Peyer's patch (tissue), 4 donors: ENCODE measurements at regions not wholly inside any gene's neighbourhood (a gene's known extent, or its start where the extent isn't known, plus 50 kb on each side); places are given as distances from the start of the nearest gene placed in this dataset.

Experiments used
- DNase-seq, 3 donors: peaks; one replicate each; pipeline ENCODE4 v3.0.0-alpha.2; 2017 to 2019
- H3K27ac ChIP-seq, 4 donors: fragments of 200-600 bp; sonication (generic); one replicate each; pipeline ENCODE4 v1.5.1; 2016 to 2019
- H3K27me3 ChIP-seq, 2 donors: fragments of 200-600 bp; sonication (generic); one replicate each; pipeline ENCODE4 v1.5.1; 2019
- H3K36me3 ChIP-seq, 3 donors: fragments of 200-600 bp; sonication (generic); one replicate each; pipeline ENCODE4 v1.5.1; 2016 to 2019
- H3K4me1 ChIP-seq, 4 donors: fragments of 200-600 bp; sonication (generic); one replicate each; pipeline ENCODE4 v1.5.1; 2016 to 2019
- H3K4me3 ChIP-seq, 4 donors: fragments of 200-600 bp; sonication (generic); 1 replicate in 3 of 4; 2 replicates in 1 of 4; pipeline ENCODE4 v1.5.1; 2016 to 2019; ENCODE audit warnings: mild to moderate bottlenecking in 1 of 4
- H3K9me3 ChIP-seq, 4 donors: fragments of 200-600 bp; sonication (generic); one replicate each; pipeline ENCODE4 v1.5.1; 2016 to 2019; ENCODE audit warnings: mild to moderate bottlenecking in 1 of 4
- POLR2A ChIP-seq, 2 donors: fragments of 450-650 bp; IDR thresholded peaks; one replicate each; pipeline ENCODE4 v1.5.1; 2017; ENCODE audit warnings: antibody characterized with exemption in 2 of 2, mild to moderate bottlenecking in 2 of 2, moderate library complexity in 2 of 2
- TF ChIP-seq, protein P1 (sequence below), 6 experiments: fragments of 450-650 bp in 4 of 6; fragments of 200-600 bp in 2 of 6; sonication (generic) in 1 of 6; IDR thresholded peaks; one replicate each; pipeline ENCODE4 v1.5.1; 2017 to 2019; ENCODE audit warnings: antibody characterized with exemption in 6 of 6, mild to moderate bottlenecking in 3 of 6, moderate library complexity in 1 of 6

DNA sequence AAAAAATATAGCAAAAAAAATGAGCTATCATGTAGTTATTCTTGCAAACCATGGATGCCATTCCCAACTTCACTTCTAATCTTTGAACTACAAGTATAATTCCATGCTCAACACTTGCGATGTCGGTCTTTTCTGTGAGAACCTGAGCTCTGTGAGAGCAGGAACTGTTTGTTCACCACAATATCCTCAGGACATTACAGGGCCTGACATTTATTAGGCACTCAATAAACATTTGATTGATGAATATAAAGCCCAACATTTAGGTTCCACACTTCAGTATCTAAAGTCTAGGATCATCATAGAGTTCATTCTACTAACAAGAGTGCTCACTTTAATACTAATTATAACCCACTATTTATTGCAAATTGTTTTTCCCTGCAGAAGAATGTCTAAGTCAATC lies 211.6 kb upstream of the FAM241A start:
- DNase-seq, result no peak
- H3K9me3 ChIP-seq, result no peaks in the 10 kb centered on the region
- no peak for TF ChIP-seq POLR2A (IDR thresholded peaks at IDR 0.05)
- TF ChIP-seq, protein P1, sequence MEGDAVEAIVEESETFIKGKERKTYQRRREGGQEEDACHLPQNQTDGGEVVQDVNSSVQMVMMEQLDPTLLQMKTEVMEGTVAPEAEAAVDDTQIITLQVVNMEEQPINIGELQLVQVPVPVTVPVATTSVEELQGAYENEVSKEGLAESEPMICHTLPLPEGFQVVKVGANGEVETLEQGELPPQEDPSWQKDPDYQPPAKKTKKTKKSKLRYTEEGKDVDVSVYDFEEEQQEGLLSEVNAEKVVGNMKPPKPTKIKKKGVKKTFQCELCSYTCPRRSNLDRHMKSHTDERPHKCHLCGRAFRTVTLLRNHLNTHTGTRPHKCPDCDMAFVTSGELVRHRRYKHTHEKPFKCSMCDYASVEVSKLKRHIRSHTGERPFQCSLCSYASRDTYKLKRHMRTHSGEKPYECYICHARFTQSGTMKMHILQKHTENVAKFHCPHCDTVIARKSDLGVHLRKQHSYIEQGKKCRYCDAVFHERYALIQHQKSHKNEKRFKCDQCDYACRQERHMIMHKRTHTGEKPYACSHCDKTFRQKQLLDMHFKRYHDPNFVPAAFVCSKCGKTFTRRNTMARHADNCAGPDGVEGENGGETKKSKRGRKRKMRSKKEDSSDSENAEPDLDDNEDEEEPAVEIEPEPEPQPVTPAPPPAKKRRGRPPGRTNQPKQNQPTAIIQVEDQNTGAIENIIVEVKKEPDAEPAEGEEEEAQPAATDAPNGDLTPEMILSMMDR (IDR thresholded peaks at IDR 0.05), result no peak
- H3K36me3 ChIP-seq, result no peaks in the 10 kb centered on the region
- no peak overlapping the region for H3K4me3 ChIP-seq
- no peak overlapping the region for H3K27ac ChIP-seq
- H3K4me1 ChIP-seq, result no peaks in the 10 kb centered on the region
- H3K27me3 ChIP-seq, result no peaks in the 10 kb centered on the region

DNA sequence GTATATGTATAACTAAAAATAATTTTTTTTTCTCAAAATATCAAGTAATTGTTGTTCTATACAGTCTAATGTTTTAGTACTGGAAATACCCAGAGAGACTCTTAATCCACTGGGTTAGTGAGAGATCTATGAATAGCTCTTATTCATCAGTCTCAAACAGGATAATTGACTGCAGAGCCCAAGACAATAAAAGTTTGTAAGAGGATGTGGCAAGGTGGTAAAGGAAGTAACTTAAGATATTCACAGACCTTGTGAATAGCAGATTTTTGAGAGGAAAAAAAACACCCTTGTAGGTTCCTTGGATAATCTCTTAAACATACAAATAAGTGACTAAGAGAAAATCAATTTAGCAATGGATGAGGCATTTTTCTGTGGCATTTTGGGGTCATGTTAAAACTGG lies 210.9 kb upstream of the FAM241A start:
- no peaks in the 10 kb centered on the region for H3K9me3 ChIP-seq
- H3K27ac ChIP-seq, result no peak overlapping the region
- H3K27me3 ChIP-seq, result no peaks in the 10 kb centered on the region
- no peak overlapping the region for H3K4me3 ChIP-seq
- DNase-seq, result no peak
- no peaks in the 10 kb centered on the region for H3K36me3 ChIP-seq
- H3K4me1 ChIP-seq, result no peaks in the 10 kb centered on the region
- TF ChIP-seq, protein P1 (IDR thresholded peaks at IDR 0.05), result no peak
- TF ChIP-seq POLR2A (IDR thresholded peaks at IDR 0.05), result no peak

DNA sequence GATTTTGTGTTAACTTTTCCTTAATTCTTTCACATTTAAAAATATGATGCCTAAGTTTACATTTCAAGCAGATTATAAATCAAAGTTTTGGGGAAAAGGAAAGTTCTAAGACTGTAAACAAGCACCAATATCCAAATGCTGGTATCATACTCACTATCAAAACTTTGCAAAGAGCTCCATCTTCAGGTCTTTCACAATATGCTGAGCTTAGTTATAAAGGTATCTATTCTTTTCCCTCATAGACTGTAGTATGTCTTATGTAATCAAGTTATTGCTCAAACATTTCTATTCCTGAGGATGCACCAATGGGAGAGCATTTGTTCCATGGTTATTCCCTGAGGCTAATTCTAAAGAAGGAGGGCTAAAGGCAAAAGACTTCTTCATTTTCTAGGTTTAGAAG lies 207.9 kb upstream of the FAM241A start:
- Histone ChIP-seq H3K4me3 (no peak overlapping the region), H3K36me3 (no peaks in the 10 kb centered on the region), H3K4me1 (no peaks in the 10 kb centered on the region), H3K27ac (no peak overlapping the region), H3K9me3 (no peaks in the 10 kb centered on the region), H3K27me3 (no peaks in the 10 kb centered on the region)
- DNase-seq, result no peak
- no peak for TF ChIP-seq POLR2A (IDR thresholded peaks at IDR 0.05)
- TF ChIP-seq, protein P1 (IDR thresholded peaks at IDR 0.05), result peak in 3 of 6 experiments; percentile 25 to 37 (median 28)

DNA sequence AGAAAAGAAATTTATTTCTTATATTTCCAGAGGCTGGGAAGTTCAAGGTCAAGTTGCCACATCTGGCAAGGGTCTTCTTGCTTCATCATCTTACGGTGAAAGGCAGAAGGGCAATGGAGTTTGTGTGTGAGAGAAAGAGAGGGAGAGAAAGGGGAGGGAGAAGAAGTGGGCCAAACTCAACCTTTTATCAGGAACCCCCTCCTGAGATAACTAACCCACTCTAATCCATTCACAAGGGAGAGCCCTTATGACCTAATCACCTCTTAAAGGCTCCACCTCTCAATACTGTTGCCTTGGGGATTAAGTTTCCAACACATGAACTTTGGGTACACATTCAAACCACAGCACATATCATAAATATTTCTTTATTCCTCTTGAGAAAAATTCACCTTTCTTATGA lies 203.3 kb upstream of the FAM241A start:
- Histone ChIP-seq H3K9me3 (no peaks in the 10 kb centered on the region), H3K4me1 (no peaks in the 10 kb centered on the region), H3K4me3 (no peak overlapping the region), H3K36me3 (no peaks in the 10 kb centered on the region), H3K27me3 (no peaks in the 10 kb centered on the region), H3K27ac (no peak overlapping the region)
- no peak for DNase-seq
- TF ChIP-seq POLR2A (IDR thresholded peaks at IDR 0.05), result no peak
- TF ChIP-seq, protein P1 (IDR thresholded peaks at IDR 0.05), result no peak

DNA sequence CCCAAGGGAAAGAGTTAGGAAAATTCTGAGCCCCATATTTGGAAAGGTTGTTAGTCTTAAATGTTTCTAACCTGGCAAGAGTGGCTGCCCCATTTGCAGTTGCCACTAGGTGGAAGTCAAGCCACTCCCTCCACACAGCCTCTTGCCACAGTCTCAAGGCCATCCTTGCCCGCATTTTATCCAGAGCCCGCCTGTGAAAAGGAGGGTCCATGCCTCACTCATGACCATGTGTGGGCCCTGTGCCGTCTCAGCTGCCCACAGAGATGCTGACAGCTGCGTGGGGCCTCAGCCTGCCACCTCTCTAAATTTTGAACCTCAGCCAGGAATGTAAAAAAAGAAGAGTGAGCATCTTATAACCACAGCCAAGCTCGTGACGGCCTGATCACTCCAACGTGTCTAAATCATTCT lies 201.5 kb upstream of the FAM241A start:
- H3K27ac ChIP-seq, result no peak overlapping the region
- no peaks in the 10 kb centered on the region for H3K36me3 ChIP-seq
- no peaks in the 10 kb centered on the region for H3K27me3 ChIP-seq
- DNase-seq, result peak in 2 of 3 donors; percentile 57 to 72
- TF ChIP-seq, protein P1 (IDR thresholded peaks at IDR 0.05), result peak in 4 of 6 experiments; percentile 42 to 77 (median 74)
- TF ChIP-seq POLR2A (IDR thresholded peaks at IDR 0.05), result no peak
- no peak overlapping the region for H3K4me3 ChIP-seq
- H3K9me3 ChIP-seq, result no peaks in the 10 kb centered on the region
- H3K4me1 ChIP-seq, result no peaks in the 10 kb centered on the region

DNA sequence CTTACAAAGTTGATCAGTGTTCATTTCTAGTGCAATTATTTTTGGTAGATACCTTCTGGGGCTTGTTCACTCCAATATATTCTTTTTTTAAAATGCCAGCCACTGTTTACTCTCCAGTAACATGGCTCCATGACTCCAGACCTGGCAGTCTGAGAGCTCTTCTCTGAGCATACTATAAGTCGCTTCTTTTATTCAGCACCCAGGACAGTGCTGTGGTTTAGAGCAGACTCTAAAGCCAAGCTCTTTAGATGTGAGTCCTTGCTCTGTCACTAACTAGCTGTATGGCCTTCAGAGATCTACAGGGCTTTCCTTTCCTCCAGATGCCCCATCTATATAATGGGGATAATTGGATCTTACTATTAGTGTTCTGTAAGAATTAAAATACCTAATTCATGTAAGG lies 200.2 kb upstream of the FAM241A start:
- Histone ChIP-seq H3K36me3 (no peaks in the 10 kb centered on the region), H3K27ac (no peak overlapping the region), H3K27me3 (no peaks in the 10 kb centered on the region), H3K4me3 (no peak overlapping the region), H3K9me3 (no peaks in the 10 kb centered on the region), H3K4me1 (no peaks in the 10 kb centered on the region)
- no peak for DNase-seq
- TF ChIP-seq, protein P1 (IDR thresholded peaks at IDR 0.05), result no peak
- no peak for TF ChIP-seq POLR2A (IDR thresholded peaks at IDR 0.05)
